Liver (tissue), 8 donors: ENCODE measurements at regions not wholly inside any gene's neighbourhood (a gene's known extent, or its start where the extent isn't known, plus 50 kb on each side); places are given as distances from the start of the nearest gene placed in this dataset.

ENCODE experiments used
- DNase-seq: peaks from one replicate; pipeline ENCODE4 v3.0.0-alpha.2; 2017; ENCODE audit warnings: low spot score
- H3K27ac ChIP-seq, 2 donors: one replicate each; pipeline ENCODE4 v1.7.0; 2013; ENCODE audit warnings: inconsistent platforms in 2 of 2, low read length in 2 of 2, control low read depth in 1 of 2, low read depth in 1 of 2, mild to moderate bottlenecking in 1 of 2
- H3K27me3 ChIP-seq, 4 donors: one replicate each; pipeline versions ENCODE4 v1.6.1 to v1.7.0; 2013; ENCODE audit warnings: low read length in 3 of 4, inconsistent platforms in 1 of 4, mild to moderate bottlenecking in 1 of 4, moderate library complexity in 1 of 4; ENCODE audit not compliant: control insufficient read depth in 4 of 4, insufficient read depth in 4 of 4
- H3K36me3 ChIP-seq, 4 donors: one replicate each; pipeline versions ENCODE4 v1.6.1 to v1.7.0; 2013; ENCODE audit warnings: low read length in 3 of 4, mild to moderate bottlenecking in 3 of 4, low read depth in 1 of 4, moderate library complexity in 1 of 4; ENCODE audit not compliant: control insufficient read depth in 4 of 4, insufficient read depth in 3 of 4
- H3K4me1 ChIP-seq, 4 donors: one replicate each; pipeline versions ENCODE4 v1.6.1 to v1.7.0; 2013; ENCODE audit warnings: low read length in 3 of 4, mild to moderate bottlenecking in 3 of 4, moderate library complexity in 1 of 4; ENCODE audit not compliant: control insufficient read depth in 4 of 4, insufficient read depth in 4 of 4
- H3K4me3 ChIP-seq, 3 donors: one replicate each; pipeline versions ENCODE4 v1.6.1 to v1.7.0; 2013; ENCODE audit warnings: low read length in 3 of 3, control low read depth in 1 of 3, low read depth in 1 of 3, mild to moderate bottlenecking in 1 of 3
- H3K9ac ChIP-seq, 2 donors: one replicate each; pipeline ENCODE4 v1.7.0; 2013; ENCODE audit warnings: low read length in 2 of 2, mild to moderate bottlenecking in 2 of 2, moderate library complexity in 2 of 2, control low read depth in 1 of 2, low read depth in 1 of 2
- H3K9me3 ChIP-seq, 4 donors: one replicate each; pipeline versions ENCODE4 v1.6.1 to v1.7.0; 2013; ENCODE audit warnings: low read length in 3 of 4; ENCODE audit not compliant: control insufficient read depth in 4 of 4
- CTCF ChIP-seq: fragments of 150-350 bp; IDR thresholded peaks from 2 replicates; pipeline ENCODE4 v1.5.1; 2017; ENCODE audit warnings: improper control_type of control experiment, low read depth, low read length; ENCODE audit not compliant: missing input control
- EGR1 ChIP-seq, 2 donors: IDR thresholded peaks; 2 replicates each; pipeline ENCODE4 v1.6.1; 2016 to 2018; ENCODE audit warnings: antibody characterized with exemption in 2 of 2, low read depth in 2 of 2
- FOXA2 ChIP-seq: IDR thresholded peaks from 2 replicates; pipeline ENCODE4 v1.6.1; 2016; ENCODE audit warnings: antibody characterized with exemption
- HNF4A ChIP-seq, 2 donors: conservative IDR thresholded peaks; 2 replicates each; pipeline ENCODE4 v1.6.1; 2016; ENCODE audit warnings: antibody characterized with exemption in 2 of 2, mild to moderate bottlenecking in 2 of 2
- HNF4G ChIP-seq: IDR thresholded peaks from 2 replicates; pipeline ENCODE4 v1.6.1; 2016; ENCODE audit warnings: antibody characterized with exemption
- JUND ChIP-seq, 2 donors: IDR thresholded peaks; 2 replicates each; pipeline ENCODE4 v1.6.1; 2016; ENCODE audit warnings: antibody characterized with exemption in 2 of 2
- MAX ChIP-seq: IDR thresholded peaks from 2 replicates; pipeline ENCODE4 v1.6.1; 2016; ENCODE audit warnings: antibody characterized with exemption
- NR2F2 ChIP-seq: IDR thresholded peaks from 2 replicates; pipeline ENCODE4 v1.6.1; 2016; ENCODE audit warnings: antibody characterized with exemption
- RAD21 ChIP-seq, 2 donors: IDR thresholded peaks; 2 replicates each; pipeline ENCODE4 v1.6.1; 2016; ENCODE audit warnings: antibody characterized with exemption in 2 of 2, mild to moderate bottlenecking in 2 of 2
- REST ChIP-seq: IDR thresholded peaks from 2 replicates; pipeline ENCODE4 v1.6.1; 2016; ENCODE audit warnings: antibody characterized with exemption, mild to moderate bottlenecking
- RXRA ChIP-seq, 2 donors: IDR thresholded peaks; 2 replicates each; pipeline ENCODE4 v1.6.1; 2017 to 2018; ENCODE audit warnings: antibody characterized with exemption in 2 of 2, mild to moderate bottlenecking in 1 of 2
- SP1 ChIP-seq: IDR thresholded peaks from 2 replicates; pipeline ENCODE4 v1.6.1; 2018; ENCODE audit warnings: antibody characterized with exemption, mild to moderate bottlenecking
- TAF1 ChIP-seq: conservative IDR thresholded peaks from 2 replicates; pipeline ENCODE4 v1.6.1; 2016; ENCODE audit warnings: antibody characterized with exemption, mild to moderate bottlenecking
- YY1 ChIP-seq: IDR thresholded peaks from 2 replicates; pipeline ENCODE4 v1.6.1; 2016; ENCODE audit warnings: antibody characterized with exemption, mild to moderate bottlenecking
- WGBS: extraction: QIAGEN DNeasy Blood & Tissue Kit; methylation state at CpG from one replicate; pipeline ENCODE4 v1.1.7; 2013; 5-methylcytosine and 5-hydroxymethylcytosine counted together
- TF ChIP-seq, protein P1 (sequence below): IDR thresholded peaks from 2 replicates; pipeline ENCODE4 v1.6.1; 2016; ENCODE audit warnings: antibody characterized with exemption
- TF ChIP-seq, protein P2 (sequence below): IDR thresholded peaks from 2 replicates; pipeline ENCODE4 v1.6.1; 2016; ENCODE audit warnings: antibody characterized with exemption
- donor health status: healthy.
- donor health status: healthy.
- donor health status: healthy.
- donor health status: healthy.
- donor health status: healthy.

DNA sequence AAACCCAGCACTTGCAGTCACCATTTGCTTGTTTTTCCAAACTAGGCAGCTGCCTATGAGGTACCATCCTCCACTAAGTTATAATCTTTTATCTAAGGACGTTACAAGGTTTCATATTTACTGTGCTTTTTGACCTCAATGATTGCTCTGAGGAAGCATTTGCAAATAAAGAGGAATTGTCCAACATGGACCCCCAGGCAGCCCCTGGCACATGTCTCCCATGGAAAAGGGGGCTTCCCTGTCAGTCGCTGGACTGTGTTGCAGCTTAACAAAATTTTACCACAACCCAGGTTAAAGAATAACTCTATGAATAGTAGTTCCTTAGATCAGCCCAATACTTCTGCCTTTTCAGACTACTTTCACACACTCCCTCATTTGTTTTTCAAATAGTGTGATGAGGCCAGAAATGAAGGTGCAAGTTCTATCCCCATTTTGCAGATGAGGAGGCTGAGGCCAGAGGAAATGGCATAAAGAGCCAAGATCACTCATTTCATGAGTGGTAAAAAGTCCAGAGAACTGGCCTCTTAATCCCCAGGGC is 52.8 kb upstream of the ZPBP start:
- TF ChIP-seq EGR1 (IDR thresholded peaks at IDR 0.05; ENCODE audit: low read depth in 2 of 2) (no peak), YY1 (no peak)
- no peak for DNase-seq
- 25% methylated on average over 2 of the region's 2 CpGs for WGBS
- no peaks in the 10 kb centered on the region for H3K36me3 ChIP-seq
- H3K9ac ChIP-seq, result no peak overlapping the region
- H3K4me3 ChIP-seq, result no peak overlapping the region
- H3K9me3 ChIP-seq, result no peaks in the 10 kb centered on the region
- H3K27ac ChIP-seq, result no peak overlapping the region
- H3K27me3 ChIP-seq, result no peaks in the 10 kb centered on the region
- H3K4me1 ChIP-seq, result no peaks in the 10 kb centered on the region

GRCh38 chr7:50145226-50145625 is 52.2 kb upstream of the ZPBP start:
- DNase-seq, result no peak
- H3K4me3 ChIP-seq, result no peak overlapping the region
- no peak overlapping the region for H3K27ac ChIP-seq
- H3K9me3 ChIP-seq, result no peaks in the 10 kb centered on the region
- no peak overlapping the region for H3K9ac ChIP-seq
- WGBS, result 76% methylated on average over 2 of the region's 2 CpGs
- TF ChIP-seq REST (no peak), CTCF (no peak), TAF1 (no peak), EGR1 (IDR thresholded peaks at IDR 0.05; ENCODE audit: low read depth in 2 of 2) (no peak), RAD21 (IDR thresholded peaks at IDR 0.05) (no peak), MAX (no peak), JUND (IDR thresholded peaks at IDR 0.05) (no peak), HNF4G (no peak), YY1 (no peak), FOXA2 (no peak), HNF4A (conservative IDR thresholded peaks at IDR 0.05) (no peak), RXRA (IDR thresholded peaks at IDR 0.05) (no peak), NR2F2 (no peak), SP1 (no peak)
- TF ChIP-seq, protein P1, sequence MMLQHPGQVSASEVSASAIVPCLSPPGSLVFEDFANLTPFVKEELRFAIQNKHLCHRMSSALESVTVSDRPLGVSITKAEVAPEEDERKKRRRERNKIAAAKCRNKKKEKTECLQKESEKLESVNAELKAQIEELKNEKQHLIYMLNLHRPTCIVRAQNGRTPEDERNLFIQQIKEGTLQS, result no peak
- TF ChIP-seq, protein P2, sequence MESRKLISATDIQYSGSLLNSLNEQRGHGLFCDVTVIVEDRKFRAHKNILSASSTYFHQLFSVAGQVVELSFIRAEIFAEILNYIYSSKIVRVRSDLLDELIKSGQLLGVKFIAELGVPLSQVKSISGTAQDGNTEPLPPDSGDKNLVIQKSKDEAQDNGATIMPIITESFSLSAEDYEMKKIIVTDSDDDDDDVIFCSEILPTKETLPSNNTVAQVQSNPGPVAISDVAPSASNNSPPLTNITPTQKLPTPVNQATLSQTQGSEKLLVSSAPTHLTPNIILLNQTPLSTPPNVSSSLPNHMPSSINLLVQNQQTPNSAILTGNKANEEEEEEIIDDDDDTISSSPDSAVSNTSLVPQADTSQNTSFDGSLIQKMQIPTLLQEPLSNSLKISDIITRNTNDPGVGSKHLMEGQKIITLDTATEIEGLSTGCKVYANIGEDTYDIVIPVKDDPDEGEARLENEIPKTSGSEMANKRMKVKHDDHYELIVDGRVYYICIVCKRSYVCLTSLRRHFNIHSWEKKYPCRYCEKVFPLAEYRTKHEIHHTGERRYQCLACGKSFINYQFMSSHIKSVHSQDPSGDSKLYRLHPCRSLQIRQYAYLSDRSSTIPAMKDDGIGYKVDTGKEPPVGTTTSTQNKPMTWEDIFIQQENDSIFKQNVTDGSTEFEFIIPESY, result no peak
- H3K27me3 ChIP-seq, result no peaks in the 10 kb centered on the region
- H3K36me3 ChIP-seq, result no peaks in the 10 kb centered on the region
- H3K4me1 ChIP-seq, result no peaks in the 10 kb centered on the region
